IMR-90 (cell line): ENCODE measurements at regions not wholly inside any gene's neighbourhood (a gene's known extent, or its start where the extent isn't known, plus 50 kb on each side); places are given as distances from the start of the nearest gene placed in this dataset.

Source experiments
- ATAC-seq: fragments of 200-7000 bp; cut with Tn5 transposase; 2 replicates; pipeline ENCODE4 v1.9.1; 2020; ENCODE audit warnings: low read depth, mild to moderate bottlenecking, moderate library complexity
- BruUV-seq: library from RNA; stranded (reverse); fragments of 400-500 nt; replicated peaks from 2 replicates; lab custom pipeline; 2021; lab: Mats Ljungman, UMichigan
- CTCF ChIA-PET: fragments of 300-600 bp; formaldehyde crosslinking; extraction: SDS; loops from one replicate; lab custom pipeline; 2021; ENCODE audit warnings: antibody characterized with exemption; lab: Yijun Ruan, JAX
- POLR2A ChIA-PET: fragments of 300-600 bp; sonication (Branson Sonifier 250); formaldehyde crosslinking; loops from one replicate; lab custom pipeline; 2022; ENCODE audit warnings: antibody characterized with exemption; ENCODE audit not compliant: unreplicated experiment; lab: Charles Lee
- DNase-seq: peaks from one replicate; pipeline ENCODE4 v3.0.0; 2013
- H2AFZ ChIP-seq: replicated peaks from 2 replicates; pipeline ENCODE3; 2013; ENCODE audit warnings: low read length, mild to moderate bottlenecking; ENCODE audit not compliant: poor library complexity
- H2AK5ac ChIP-seq: 2 replicates; pipeline ENCODE4 v1.6.1; 2013; ENCODE audit warnings: low read depth, low read length, inconsistent platforms
- H2AK9ac ChIP-seq: replicated peaks from 2 replicates; pipeline ENCODE3; 2013; ENCODE audit warnings: mild to moderate bottlenecking, low read depth, low read length, moderate library complexity; ENCODE audit not compliant: poor library complexity
- H2BK120ac ChIP-seq: 2 replicates; pipeline ENCODE4 v1.6.1; 2013; ENCODE audit warnings: low read depth, low read length, inconsistent platforms
- H2BK15ac ChIP-seq: 3 replicates; pipeline ENCODE4 v1.6.1; 2013; ENCODE audit warnings: low read depth, low read length, inconsistent platforms
- H2BK20ac ChIP-seq: 2 replicates; pipeline ENCODE4 v1.6.1; 2013; ENCODE audit warnings: low read depth, mild to moderate bottlenecking, inconsistent platforms, low read length, moderate library complexity
- H2BK5ac ChIP-seq: 2 replicates; pipeline ENCODE4 v1.6.1; 2013; ENCODE audit warnings: mild to moderate bottlenecking, low read depth, low read length, inconsistent platforms; ENCODE audit not compliant: poor library complexity, severe bottlenecking
- H3K14ac ChIP-seq: replicated peaks from 2 replicates; pipeline ENCODE4 v1.6.1; 2013; ENCODE audit warnings: low read depth, low read length, inconsistent platforms
- H3K18ac ChIP-seq: 2 replicates; pipeline ENCODE4 v1.6.1; 2013; ENCODE audit warnings: low read depth, low read length, control low read depth
- H3K23ac ChIP-seq: 2 replicates; pipeline ENCODE4 v1.6.1; 2013; ENCODE audit warnings: low read depth, low read length, inconsistent platforms
- H3K27ac ChIP-seq: 2 replicates; pipeline ENCODE4 v1.5.1; 2013; ENCODE audit warnings: mild to moderate bottlenecking, control low read depth, low read length; ENCODE audit not compliant: insufficient read depth
- H3K27me3 ChIP-seq: 2 replicates; pipeline ENCODE4 v1.6.1; 2013; ENCODE audit warnings: low read length; ENCODE audit not compliant: control insufficient read depth, insufficient read depth
- H3K36me3 ChIP-seq: 2 replicates; pipeline ENCODE4 v1.6.1; 2013; ENCODE audit warnings: low read length, mixed read lengths; ENCODE audit not compliant: control insufficient read depth, insufficient read depth
- H3K4ac ChIP-seq: 2 replicates; pipeline ENCODE4 v1.6.1; 2013; ENCODE audit warnings: low read depth, low read length, inconsistent platforms
- H3K4me1 ChIP-seq: 2 replicates; pipeline ENCODE4 v1.6.1; 2013; ENCODE audit warnings: low read length, mixed read lengths; ENCODE audit not compliant: control insufficient read depth, insufficient read depth
- H3K4me2 ChIP-seq: 2 replicates; pipeline ENCODE4 v1.6.1; 2013; ENCODE audit warnings: low read depth, mild to moderate bottlenecking, control low read depth, low read length, moderate library complexity
- H3K4me3 ChIP-seq: 2 replicates; pipeline ENCODE4 v1.5.1; 2013; ENCODE audit warnings: low read depth, mild to moderate bottlenecking, control low read depth, low read length, moderate library complexity; ENCODE audit not compliant: insufficient read depth
- H3K56ac ChIP-seq: 2 replicates; pipeline ENCODE4 v1.6.1; 2013; ENCODE audit warnings: low read length, inconsistent platforms; ENCODE audit not compliant: insufficient read depth; ENCODE audit errors: extremely low read depth
- H3K79me1 ChIP-seq, 2 experiments: 2 replicates each; pipeline ENCODE4 v1.6.1; 2013; ENCODE audit warnings: low read length in 2 of 2, inconsistent platforms in 1 of 2, low read depth in 1 of 2
- H3K9ac ChIP-seq: 2 replicates; pipeline ENCODE4 v1.6.1; 2013; ENCODE audit warnings: low read depth, low read length, control low read depth
- H3K9me1 ChIP-seq: 2 replicates; pipeline ENCODE4 v1.6.1; 2013; ENCODE audit warnings: low read length, inconsistent platforms; ENCODE audit not compliant: insufficient read depth
- H3K9me3 ChIP-seq: 2 replicates; pipeline ENCODE4 v1.6.1; 2013; ENCODE audit warnings: low read length; ENCODE audit not compliant: control insufficient read depth, insufficient read depth
- H4K20me1 ChIP-seq: 2 replicates; pipeline ENCODE4 v1.6.1; 2013; ENCODE audit warnings: low read length, inconsistent platforms; ENCODE audit not compliant: insufficient read depth
- H4K5ac ChIP-seq: 2 replicates; pipeline ENCODE4 v1.6.1; 2013; ENCODE audit warnings: mild to moderate bottlenecking, low read depth, low read length, control low read depth
- H4K8ac ChIP-seq, 2 experiments: 2 replicates each; pipeline ENCODE4 v1.6.1; 2013; ENCODE audit warnings: low read depth in 2 of 2, low read length in 2 of 2, control low read depth in 1 of 2, inconsistent platforms in 1 of 2
- H4K91ac ChIP-seq: 2 replicates; pipeline ENCODE4 v1.6.1; 2013; ENCODE audit warnings: low read depth, low read length, inconsistent platforms; ENCODE audit not compliant: insufficient read depth
- BHLHE40 ChIP-seq: fragments of 150-350 bp; IDR thresholded peaks from 2 replicates; pipeline ENCODE4 v1.6.1; 2016; ENCODE audit warnings: mild to moderate bottlenecking, low read depth, low read length
- CEBPB ChIP-seq: IDR thresholded peaks from 2 replicates; pipeline ENCODE4 v1.6.1; 2012; ENCODE audit warnings: low read depth, low read length, improper control_type of control experiment
- FOS ChIP-seq: fragments of 150-350 bp; IDR thresholded peaks from 2 replicates; pipeline ENCODE4 v1.6.1; 2016; ENCODE audit warnings: low read depth, low read length
- MXI1 ChIP-seq: IDR thresholded peaks from 2 replicates; pipeline ENCODE4 v1.6.1; 2012; ENCODE audit warnings: low read depth, mild to moderate bottlenecking, low read length, moderate library complexity, borderline replicate concordance
- NFE2L2 ChIP-seq: fragments of 150-350 bp; IDR thresholded peaks from 2 replicates; pipeline ENCODE4 v1.6.1; 2016; ENCODE audit warnings: low read depth, mild to moderate bottlenecking, low read length
- WGBS, 2 experiments: methylation state at CpG; one replicate each; pipeline versions ENCODE4 v1.1.5 to v1.1.7; 2013; ENCODE audit warnings: missing lambda C conversion rate in 2 of 2; ENCODE audit not compliant: insufficient read length in 1 of 2; ENCODE audit errors: extremely low coverage in 2 of 2; 5-methylcytosine and 5-hydroxymethylcytosine counted together
- dilution Hi-C: fragments of 300-500 bp; cut with HindIII; formaldehyde crosslinking; loops from one replicate; pipeline ENCODE4 v1.14.3; 2018; ENCODE audit warnings: low sequenced_read_pairs; ENCODE audit not compliant: unreplicated experiment
- in situ Hi-C: fragments of 300-500 bp; cut with MboI; formaldehyde crosslinking; loops from 3 replicates; pipeline ENCODE4 v1.14.3; 2019; ENCODE audit warnings: low sequenced_read_pairs, inconsistent platforms, mixed read lengths
- intact Hi-C: fragments of 100-400 bp; cut with micrococcal nuclease; formaldehyde crosslinking; loops from 2 replicates; pipeline ENCODE4 v1.10.0; 2022

- ChIA-PET CTCF (no interaction called here), POLR2A (no interaction called here)
- Histone ChIP-seq H2AFZ (no peak overlapping the region), H4K20me1 (no peaks in the 10 kb centered on the region), H4K5ac (no peak overlapping the region), H3K9me1 (no peaks in the 10 kb centered on the region), H3K27me3 (no peaks in the 10 kb centered on the region), H2BK20ac (no peak overlapping the region), H3K9me3 (peaks cover 9% of the 10 kb centered on the region), H2BK5ac (no peak overlapping the region), H2BK15ac (no peak overlapping the region), H2BK120ac (no peak overlapping the region), H3K36me3 (no peaks in the 10 kb centered on the region), H2AK9ac (no peak overlapping the region), H2AK5ac (no peak overlapping the region), H3K79me1 (no peaks in the 10 kb centered on the region), H3K23ac (no peak overlapping the region), H3K9ac (no peak overlapping the region), H3K14ac (no peak overlapping the region), H3K4me3 (no peak overlapping the region), H3K4ac (no peak overlapping the region), H3K4me2 (no peak overlapping the region), H4K8ac (no peak overlapping the region), H3K27ac (no peak overlapping the region), H3K4me1 (peaks cover 3% of the 10 kb centered on the region), H3K18ac (no peak overlapping the region), H3K56ac (no peak overlapping the region), H4K91ac (no peak overlapping the region)
- TF ChIP-seq FOS (no peak), BHLHE40 (no peak), NFE2L2 (no peak), MXI1 (no peak), CEBPB (no peak)
- no TSS peak for BruUV-seq
- dilution Hi-C loops: no loop called here
- intact Hi-C loops: no loop called here
- WGBS, 2 experiments: no CpG with 5 or more reads among the region's 3 CpGs
- ATAC-seq (no peak), DNase-seq (no peak)
- in situ Hi-C loops: no loop called here
Observed at GRCh38 chr6:140768133-140768532, 1364.6 kb upstream of the GJE1 start.
